ENCODE measurements at regions not wholly inside any gene's neighbourhood (a gene's known extent, or its start where the extent isn't known, plus 50 kb on each side); places are given as distances from the start of the nearest gene placed in this dataset.
"Not testable (repeated sequence)": the region's sequence is repeated elsewhere in the genome, so short reads cannot be mapped to it uniquely, and the experiment has no call there.

GRCh38 chr1:149708192-149708853 is 74.2 kb upstream of the FCGR1A start:
- H3K4me3 ChIP-seq (ENCODE audit: low read depth, low read length): peak overlapping the region; percentile 57
- H3K27ac ChIP-seq (ENCODE audit: low read depth, low read length); H3K27me3 ChIP-seq (ENCODE audit: control insufficient read depth, insufficient read depth, low read length); H3K4me1 ChIP-seq (ENCODE audit: control insufficient read depth, insufficient read depth, low read length); H3K9ac ChIP-seq (ENCODE audit: low read depth, low read length); H3K9me3 ChIP-seq (ENCODE audit: control insufficient read depth, insufficient read depth, low read length); H3K36me3 ChIP-seq (ENCODE audit: control insufficient read depth, insufficient read depth, low read length): not testable (repeated sequence)

DNA sequence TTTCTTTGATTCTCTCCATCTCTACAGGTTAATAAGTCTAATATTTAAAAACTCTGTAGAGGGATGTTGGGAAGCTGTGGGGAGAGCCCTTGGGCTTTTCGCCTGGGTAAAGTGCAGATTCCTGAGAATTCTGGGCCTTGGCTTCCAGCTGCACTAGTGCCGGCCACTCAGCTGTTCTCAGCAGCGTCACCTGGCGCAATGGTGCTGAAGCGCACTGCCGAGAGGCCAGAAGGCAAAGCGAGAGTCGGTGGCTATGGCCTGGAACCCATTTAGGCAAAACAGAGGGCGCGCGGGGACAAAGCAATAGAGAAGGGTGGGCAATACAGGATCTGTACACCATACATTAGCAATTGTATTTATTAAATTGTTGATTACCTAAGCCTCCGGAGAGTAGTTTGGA is 70.8 kb upstream of the FCGR1A start:
- not testable (repeated sequence) for H3K27ac ChIP-seq (ENCODE audit: low read depth, low read length); H3K9me3 ChIP-seq (ENCODE audit: control insufficient read depth, insufficient read depth, low read length); H3K27me3 ChIP-seq (ENCODE audit: control insufficient read depth, insufficient read depth, low read length); H3K36me3 ChIP-seq (ENCODE audit: control insufficient read depth, insufficient read depth, low read length); H3K9ac ChIP-seq (ENCODE audit: low read depth, low read length); H3K4me1 ChIP-seq (ENCODE audit: control insufficient read depth, insufficient read depth, low read length)
- peak overlapping the region; percentile 62 for H3K4me3 ChIP-seq (ENCODE audit: low read depth, low read length)

- H3K9ac ChIP-seq (ENCODE audit: low read depth, low read length); H3K27ac ChIP-seq (ENCODE audit: low read depth, low read length); H3K27me3 ChIP-seq (ENCODE audit: control insufficient read depth, insufficient read depth, low read length); H3K36me3 ChIP-seq (ENCODE audit: control insufficient read depth, insufficient read depth, low read length); H3K4me1 ChIP-seq (ENCODE audit: control insufficient read depth, insufficient read depth, low read length); H3K9me3 ChIP-seq (ENCODE audit: control insufficient read depth, insufficient read depth, low read length): not testable (repeated sequence)
- peak overlapping the region; percentile 76 for H3K4me3 ChIP-seq (ENCODE audit: low read depth, low read length)
Measured at GRCh38 chr1:149712154-149712927, 70.2 kb upstream of the FCGR1A start.

GRCh38 chr1:149713513-149713912 is 69.0 kb upstream of the FCGR1A start:
- not testable (repeated sequence) for H3K36me3 ChIP-seq (ENCODE audit: control insufficient read depth, insufficient read depth, low read length); H3K27ac ChIP-seq (ENCODE audit: low read depth, low read length); H3K27me3 ChIP-seq (ENCODE audit: control insufficient read depth, insufficient read depth, low read length); H3K9me3 ChIP-seq (ENCODE audit: control insufficient read depth, insufficient read depth, low read length); H3K4me1 ChIP-seq (ENCODE audit: control insufficient read depth, insufficient read depth, low read length); H3K9ac ChIP-seq (ENCODE audit: low read depth, low read length)
- peak overlapping the region; percentile 76; the same call in 1 of the 2 replicates for H3K4me3 ChIP-seq (ENCODE audit: low read depth, low read length)

DNA sequence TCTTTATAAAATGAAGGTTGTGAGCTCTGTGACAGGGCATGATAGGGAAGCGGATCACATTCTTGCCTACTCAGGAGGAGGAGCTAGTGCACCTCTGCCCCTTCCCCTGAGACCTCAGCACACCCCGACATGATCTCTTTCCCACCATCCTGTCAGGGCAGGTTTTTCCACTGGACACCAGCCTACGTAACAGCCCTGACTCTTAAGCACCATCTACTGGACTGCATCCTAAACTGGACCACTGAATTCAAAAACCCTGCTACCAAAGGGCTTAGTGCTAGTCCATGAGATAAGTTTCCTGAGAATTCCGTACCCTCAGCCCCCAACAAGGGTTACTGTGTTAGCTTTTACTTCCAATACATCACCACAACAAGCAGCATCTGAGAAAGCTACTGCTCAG is 68.5 kb upstream of the FCGR1A start:
- not testable (repeated sequence) for H3K27ac ChIP-seq (ENCODE audit: low read depth, low read length); H3K9ac ChIP-seq (ENCODE audit: low read depth, low read length); H3K9me3 ChIP-seq (ENCODE audit: control insufficient read depth, insufficient read depth, low read length); H3K36me3 ChIP-seq (ENCODE audit: control insufficient read depth, insufficient read depth, low read length); H3K4me3 ChIP-seq (ENCODE audit: low read depth, low read length); H3K4me1 ChIP-seq (ENCODE audit: control insufficient read depth, insufficient read depth, low read length); H3K27me3 ChIP-seq (ENCODE audit: control insufficient read depth, insufficient read depth, low read length)

DNA sequence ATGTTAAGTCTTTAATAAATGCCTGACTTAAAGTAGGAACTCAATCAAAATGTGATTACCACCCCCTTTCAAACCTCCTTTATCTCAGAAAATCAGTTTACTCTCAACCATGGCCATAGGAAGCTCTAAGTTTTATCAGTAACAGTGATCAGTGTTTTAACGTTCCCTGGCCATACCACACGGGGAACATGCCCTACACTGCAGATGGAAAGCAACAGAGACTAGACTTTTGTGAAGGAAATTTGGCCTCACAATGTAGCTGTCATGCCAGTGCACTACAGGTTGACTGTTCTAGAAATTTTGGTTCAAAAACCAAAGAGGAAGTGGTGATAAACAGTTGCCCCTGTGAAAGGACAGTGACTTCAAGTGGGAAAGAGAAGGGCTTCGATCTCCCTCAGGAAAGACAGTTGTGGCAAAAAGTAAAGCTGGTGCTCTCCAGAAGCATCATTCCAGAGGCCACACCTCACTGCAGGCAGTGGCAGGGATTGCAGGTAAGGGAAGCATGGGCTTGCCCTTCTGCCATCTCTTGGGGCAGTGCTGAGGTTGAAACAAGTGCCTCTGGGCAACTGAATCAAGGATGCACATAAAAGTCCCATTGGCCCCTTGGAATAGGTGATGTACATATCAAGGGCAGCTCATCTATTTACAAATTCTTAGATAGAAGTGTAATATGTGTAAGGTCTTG is 57.7 kb upstream of the FCGR1A start:
- H3K4me1 ChIP-seq (ENCODE audit: control insufficient read depth, insufficient read depth, low read length): not testable (repeated sequence)

GRCh38 chr1:149726688-149727087 is 55.8 kb upstream of the FCGR1A start:
- not testable (repeated sequence) for H3K9ac ChIP-seq (ENCODE audit: low read depth, low read length); H3K4me1 ChIP-seq (ENCODE audit: control insufficient read depth, insufficient read depth, low read length); H3K27me3 ChIP-seq (ENCODE audit: control insufficient read depth, insufficient read depth, low read length); H3K27ac ChIP-seq (ENCODE audit: low read depth, low read length); H3K36me3 ChIP-seq (ENCODE audit: control insufficient read depth, insufficient read depth, low read length); H3K9me3 ChIP-seq (ENCODE audit: control insufficient read depth, insufficient read depth, low read length); H3K4me3 ChIP-seq (ENCODE audit: low read depth, low read length)

More for the DNA sequence above, 57.7 kb upstream of the FCGR1A start:
- not testable (repeated sequence) for H3K27me3 ChIP-seq (ENCODE audit: control insufficient read depth, insufficient read depth, low read length); H3K9me3 ChIP-seq (ENCODE audit: control insufficient read depth, insufficient read depth, low read length); H3K9ac ChIP-seq (ENCODE audit: low read depth, low read length); H3K27ac ChIP-seq (ENCODE audit: low read depth, low read length); H3K4me3 ChIP-seq (ENCODE audit: low read depth, low read length); H3K36me3 ChIP-seq (ENCODE audit: control insufficient read depth, insufficient read depth, low read length)

- H3K27ac ChIP-seq (ENCODE audit: low read depth, low read length); H3K9me3 ChIP-seq (ENCODE audit: control insufficient read depth, insufficient read depth, low read length); H3K27me3 ChIP-seq (ENCODE audit: control insufficient read depth, insufficient read depth, low read length); H3K9ac ChIP-seq (ENCODE audit: low read depth, low read length); H3K36me3 ChIP-seq (ENCODE audit: control insufficient read depth, insufficient read depth, low read length); H3K4me1 ChIP-seq (ENCODE audit: control insufficient read depth, insufficient read depth, low read length); H3K4me3 ChIP-seq (ENCODE audit: low read depth, low read length): not testable (repeated sequence)
Measured at GRCh38 chr1:149728598-149728997, 53.9 kb upstream of the FCGR1A start.
